K562 (cell line): ENCODE measurements at regions not wholly inside any gene's neighbourhood (a gene's known extent, or its start where the extent isn't known, plus 50 kb on each side); places are given as distances from the start of the nearest gene placed in this dataset.

Experiments used
- ATAC-seq: fragments of 200-7000 bp; cut with Tn5 transposase; 3 replicates; pipeline ENCODE4 v1.9.1; 2020; ENCODE audit warnings: moderate library complexity
- BruUV-seq: library from RNA; stranded (reverse); fragments of 400-500 nt; replicated peaks from 2 replicates; lab custom pipeline; 2021; lab: Mats Ljungman, UMichigan
- CTCF ChIA-PET: fragments of 300-600 bp; formaldehyde crosslinking; extraction: SDS; loops from one replicate; lab custom pipeline; 2021; ENCODE audit warnings: low intra/inter-chr PET ratio; lab: Yijun Ruan, JAX
- POLR2A ChIA-PET: fragments of 300-600, 350-650 bp; sonication (Branson Sonifier 250); formaldehyde crosslinking; extraction: SDS; loops from one replicate; lab custom pipeline; 2021; ENCODE audit warnings: antibody characterized with exemption, inconsistent platforms; lab: Yijun Ruan, JAX
- DNase-seq, 4 experiments: peaks; one replicate each; pipeline versions ENCODE4 v3.0.0 to v3.0.0-alpha.2; 2011 to 2018; ENCODE audit warnings: low spot score in 3 of 4, mixed read lengths in 3 of 4; ENCODE audit errors: extremely low read depth in 1 of 4
- FAIRE-seq: peaks from 2 replicates; lab custom pipeline; 2011; peaks lifted over from hg19 to GRCh38; lab: Jason Lieb, UNC
- H2AFZ ChIP-seq: 2 replicates; pipeline ENCODE4 v1.6.0; 2011; ENCODE audit warnings: low read depth, low read length, control low read depth, inconsistent platforms
- H3K27ac ChIP-seq: fragments of 200-600 bp; 3 replicates; pipeline ENCODE4 v1.8.0; 2011; ENCODE audit warnings: low read depth, mild to moderate bottlenecking, control low read depth, inconsistent platforms, low read length, moderate library complexity, mixed read lengths; ENCODE audit errors: extremely low read depth
- H3K27me3 ChIP-seq, 2 experiments: fragments of 300-600 bp in 1 of 2; 2 replicates in 1 of 2; 3 replicates in 1 of 2; pipeline versions ENCODE4 v1.6.0 to v1.8.0; 2011; ENCODE audit warnings: inconsistent platforms in 2 of 2, low read length in 2 of 2, mild to moderate bottlenecking in 1 of 2, mixed read lengths in 1 of 2, moderate library complexity in 1 of 2; ENCODE audit not compliant: control insufficient read depth in 2 of 2, insufficient read depth in 2 of 2
- H3K36me3 ChIP-seq: fragments of 300-600 bp; 3 replicates; pipeline ENCODE4 v1.8.0; 2011; ENCODE audit warnings: mild to moderate bottlenecking, low read length, inconsistent platforms; ENCODE audit not compliant: control insufficient read depth, insufficient read depth
- H3K4me1 ChIP-seq, 2 experiments: fragments of 200-600 bp in 1 of 2; replicated peaks in 1 of 2; 2 replicates in 1 of 2; 3 replicates in 1 of 2; pipeline versions ENCODE4 v1.5.1 to v1.8.0; 2011; ENCODE audit warnings: inconsistent platforms in 2 of 2, low read length in 2 of 2, mild to moderate bottlenecking in 1 of 2, mixed read lengths in 1 of 2, moderate library complexity in 1 of 2; ENCODE audit not compliant: control insufficient read depth in 2 of 2, insufficient read depth in 2 of 2
- H3K4me2 ChIP-seq: 2 replicates; pipeline ENCODE4 v1.6.1; 2011; ENCODE audit warnings: low read length, control low read depth, inconsistent platforms, mixed read lengths; ENCODE audit not compliant: insufficient read depth
- H3K4me3 ChIP-seq: fragments of 200-600 bp; sonication (generic), shearing (Covaris generic); 2 replicates; pipeline ENCODE4 v1.5.1; 2016; ENCODE audit warnings: control low read depth, inconsistent platforms
- H3K79me2 ChIP-seq: fragments of 200-600 bp; 3 replicates; pipeline ENCODE4 v1.8.0; 2011; ENCODE audit warnings: low read length, inconsistent platforms; ENCODE audit not compliant: control insufficient read depth, insufficient read depth
- H3K9ac ChIP-seq, 2 experiments: 2 replicates each; pipeline versions ENCODE4 v1.6.0 to v1.6.1; 2011; ENCODE audit warnings: low read depth in 2 of 2, low read length in 2 of 2, control low read depth in 1 of 2, inconsistent platforms in 1 of 2, mild to moderate bottlenecking in 1 of 2, mixed read lengths in 1 of 2; ENCODE audit not compliant: insufficient read depth in 1 of 2
- H3K9me1 ChIP-seq: one replicate; pipeline ENCODE4 v1.6.0; 2011; ENCODE audit warnings: inconsistent platforms, mild to moderate bottlenecking, low read length, moderate library complexity; ENCODE audit not compliant: control insufficient read depth, insufficient read depth
- H3K9me3 ChIP-seq: replicated peaks from 2 replicates; pipeline ENCODE4 v1.5.1; 2011; ENCODE audit warnings: low read depth, low read length, inconsistent platforms; ENCODE audit not compliant: control insufficient read depth, insufficient read depth
- H4K20me1 ChIP-seq: replicated peaks from 2 replicates; pipeline ENCODE4 v1.6.1; 2011; ENCODE audit warnings: low read length, inconsistent platforms, mixed read lengths; ENCODE audit not compliant: control insufficient read depth, insufficient read depth
- FIP1L1 ChIP-seq: fragments of 200-400 bp; formaldehyde crosslinking; IDR thresholded peaks from 2 replicates; pipeline ENCODE4 v1.6.1; 2018; ENCODE audit warnings: mild to moderate bottlenecking, low read depth, low read length; ENCODE audit not compliant: poor library complexity, severe bottlenecking
- FOXP4 ChIP-seq: sonication (generic); formaldehyde crosslinking; IDR thresholded peaks from 2 replicates; pipeline ENCODE4 v1.8.0; 2022; ENCODE audit warnings: mild to moderate bottlenecking, missing genetic modification reagents, borderline replicate concordance
- GATAD2A ChIP-seq: fragments of 450-650 bp; IDR thresholded peaks from 2 replicates; pipeline ENCODE4 v1.6.1; 2017
- MAFG ChIP-seq: fragments of 450-650 bp; conservative IDR thresholded peaks from 2 replicates; pipeline ENCODE4 v1.6.1; 2016; ENCODE audit warnings: missing genetic modification characterization, missing compliant biosample characterization
- NCOA2 ChIP-seq, 2 experiments: fragments of 450-650 bp; IDR thresholded peaks; 2 replicates each; pipeline ENCODE4 v1.6.1; 2018; ENCODE audit warnings: mild to moderate bottlenecking in 2 of 2, moderate library complexity in 1 of 2; ENCODE audit not compliant: partially characterized antibody in 2 of 2
- NFE2 ChIP-seq: IDR thresholded peaks from 2 replicates; pipeline ENCODE4 v1.6.1; 2014; ENCODE audit warnings: antibody characterized with exemption, low read depth
- NFIC ChIP-seq: fragments of 450-650 bp; IDR thresholded peaks from 2 replicates; pipeline ENCODE4 v1.6.1; 2017; ENCODE audit warnings: mild to moderate bottlenecking, inconsistent platforms
- PURB ChIP-seq: sonication (generic); formaldehyde crosslinking; IDR thresholded peaks from 2 replicates; pipeline ENCODE4 v1.9.0; 2021; ENCODE audit warnings: low read depth, mild to moderate bottlenecking, missing genetic modification reagents
- SMARCA5 ChIP-seq: fragments of 450-650 bp; IDR thresholded peaks from 2 replicates; pipeline ENCODE4 v1.6.1; 2016
- TARDBP ChIP-seq: fragments of 450-650 bp; IDR thresholded peaks from 2 replicates; pipeline ENCODE4 v1.6.1; 2016
- ZBTB8A ChIP-seq: fragments of 450-650 bp; IDR thresholded peaks from 2 replicates; pipeline ENCODE4 v1.6.1; 2018; ENCODE audit warnings: mild to moderate bottlenecking, moderate library complexity; ENCODE audit not compliant: partially characterized antibody
- ZNF184 ChIP-seq: sonication (generic); formaldehyde crosslinking; IDR thresholded peaks from 2 replicates; pipeline ENCODE4 v1.5.0; 2020; ENCODE audit warnings: missing genetic modification reagents
- ZNF23 ChIP-seq: fragments of 250-450 bp; sonication (Bioruptor Pico); IDR thresholded peaks from 2 replicates; pipeline ENCODE4 v1.4.0; 2020; ENCODE audit warnings: mild to moderate bottlenecking
- ZNF79 ChIP-seq: fragments of 250-450 bp; sonication (Bioruptor Pico); IDR thresholded peaks from 2 replicates; pipeline ENCODE4 v1.4.0; 2020; ENCODE audit warnings: low read depth, mild to moderate bottlenecking, moderate library complexity
- WGBS: fragments of 100-300 bp; shearing (Covaris generic); methylation state at CpG from one replicate; pipeline ENCODE4 v1.1.6; 2016; ENCODE audit warnings: low coverage, mixed read lengths; ENCODE audit not compliant: insufficient coverage; ENCODE audit errors: missing lambda C conversion rate; 5-methylcytosine and 5-hydroxymethylcytosine counted together
- in situ Hi-C: fragments of 300-500 bp; cut with MboI; formaldehyde crosslinking; loops from 4 replicates; pipeline ENCODE4 v1.15.0; 2018; ENCODE audit warnings: inconsistent platforms, mixed read lengths
- intact Hi-C: fragments of 100-400 bp; cut with micrococcal nuclease; formaldehyde crosslinking; loops from 2 replicates; pipeline ENCODE4 v1.14.2; 2022
- TF ChIP-seq, protein P1 (sequence below): fragments of 200-800 bp; sonication (Bioruptor generic); IDR thresholded peaks from 2 replicates; pipeline ENCODE4 v1.6.1; 2017; ENCODE audit warnings: missing genetic modification characterization, missing compliant biosample characterization

- Histone ChIP-seq H3K9ac (no peak overlapping the region), H3K36me3 (no peaks in the 10 kb centered on the region), H3K9me1 (no peaks in the 10 kb centered on the region), H3K27me3 (no peaks in the 10 kb centered on the region), H3K27ac (no peak overlapping the region), H3K4me1 (no peaks in the 10 kb centered on the region), H3K4me2 (no peak overlapping the region), H2AFZ (no peak overlapping the region), H3K79me2 (no peaks in the 10 kb centered on the region), H4K20me1 (no peaks in the 10 kb centered on the region), H3K4me3 (no peak overlapping the region), H3K9me3 (no peaks in the 10 kb centered on the region)
- 4% methylated on average over 10 of the region's 10 CpGs for WGBS
- in situ Hi-C loops: no loop called here
- no TSS peak for BruUV-seq
- TF ChIP-seq MAFG (tag) (no peak), NFIC (no peak), FOXP4 (no peak)
- CTCF ChIA-PET: no interaction called here
- DNase-seq (no peak), ATAC-seq (no peak), FAIRE-seq (no peak)
- intact Hi-C loops: no loop called here
- POLR2A ChIA-PET: no interaction called here
These were observed 164.2 kb upstream of the SEMA6D start for GRCh38 chr15:47552978-47553608.

DNA sequence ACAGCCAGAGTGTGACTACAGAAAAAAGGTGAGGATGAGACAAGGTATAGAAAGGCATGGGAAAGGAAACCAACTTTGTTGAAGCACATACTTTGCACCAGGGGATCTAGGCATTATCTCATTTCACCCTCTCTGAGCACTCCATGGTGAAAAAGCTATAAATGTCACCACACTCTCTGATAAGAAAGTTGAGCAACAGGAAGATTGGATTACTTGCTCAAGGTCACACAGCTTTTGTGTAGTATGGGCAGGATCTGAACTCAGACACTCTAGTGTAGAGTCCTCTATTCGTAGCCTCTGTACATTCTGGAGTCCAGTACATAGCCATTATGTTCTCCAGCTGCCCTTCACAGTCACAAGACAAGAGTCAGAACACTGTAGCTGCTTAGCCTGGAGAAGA is 163.4 kb upstream of the SEMA6D start:
- FAIRE-seq: no peak
- H3K4me2 ChIP-seq: no peak overlapping the region
- CTCF ChIA-PET: no interaction called here
- 0% methylated on average over 1 of the region's 1 CpG for WGBS
- no peaks in the 10 kb centered on the region for H4K20me1 ChIP-seq
- no peak overlapping the region for H3K9ac ChIP-seq
- in situ Hi-C loops: no loop called here
- no peaks in the 10 kb centered on the region for H3K36me3 ChIP-seq
- H3K4me3 ChIP-seq: no peak overlapping the region
- DNase-seq: no peak
- no peak for ATAC-seq
- POLR2A ChIA-PET: interaction anchor here (0.7 kb wide), 1 partner anchor 1868 kb away, joined by 4 read pairs; no protein-coding TSS in a partner anchor
- BruUV-seq: no TSS peak
- H3K27me3 ChIP-seq: no peaks in the 10 kb centered on the region
- no peaks in the 10 kb centered on the region for H3K4me1 ChIP-seq
- no peaks in the 10 kb centered on the region for H3K9me1 ChIP-seq
- H3K9me3 ChIP-seq: no peaks in the 10 kb centered on the region
- no peak overlapping the region for H3K27ac ChIP-seq
- H2AFZ ChIP-seq: no peak overlapping the region
- H3K79me2 ChIP-seq: no peaks in the 10 kb centered on the region
- intact Hi-C loops: no loop called here
- TF ChIP-seq SMARCA5: no peak
- no peak for TF ChIP-seq PURB (CRISPR knock-in tag)
- TF ChIP-seq ZNF23 (CRISPR knock-in tag): no peak
- TF ChIP-seq GATAD2A: no peak
- no peak for TF ChIP-seq ZNF79 (CRISPR knock-in tag)
- no peak for TF ChIP-seq NFE2
- TF ChIP-seq NCOA2 (IDR thresholded peaks at IDR 0.05; ENCODE audit: partially characterized antibody in 2 of 2): no peak
- no peak for TF ChIP-seq FIP1L1
- TF ChIP-seq, protein P1, sequence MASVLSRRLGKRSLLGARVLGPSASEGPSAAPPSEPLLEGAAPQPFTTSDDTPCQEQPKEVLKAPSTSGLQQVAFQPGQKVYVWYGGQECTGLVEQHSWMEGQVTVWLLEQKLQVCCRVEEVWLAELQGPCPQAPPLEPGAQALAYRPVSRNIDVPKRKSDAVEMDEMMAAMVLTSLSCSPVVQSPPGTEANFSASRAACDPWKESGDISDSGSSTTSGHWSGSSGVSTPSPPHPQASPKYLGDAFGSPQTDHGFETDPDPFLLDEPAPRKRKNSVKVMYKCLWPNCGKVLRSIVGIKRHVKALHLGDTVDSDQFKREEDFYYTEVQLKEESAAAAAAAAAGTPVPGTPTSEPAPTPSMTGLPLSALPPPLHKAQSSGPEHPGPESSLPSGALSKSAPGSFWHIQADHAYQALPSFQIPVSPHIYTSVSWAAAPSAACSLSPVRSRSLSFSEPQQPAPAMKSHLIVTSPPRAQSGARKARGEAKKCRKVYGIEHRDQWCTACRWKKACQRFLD: no peak
- TF ChIP-seq ZBTB8A: no peak
- no peak for TF ChIP-seq ZNF184
- no peak for TF ChIP-seq TARDBP
